MG63 (cell line): ENCODE measurements at regions not wholly inside any gene's neighbourhood (a gene's known extent, or its start where the extent isn't known, plus 50 kb on each side); places are given as distances from the start of the nearest gene placed in this dataset.

ENCODE experiments used
- DNase-seq: peaks from one replicate; pipeline ENCODE4 v3.0.0-alpha.2; 2020
- H3K27me3 ChIP-seq: fragments of 250-450 bp; sonication (Bioruptor Pico); 2 replicates; pipeline ENCODE4 v1.5.1; 2020; ENCODE audit warnings: mild to moderate bottlenecking, moderate library complexity
- H3K36me3 ChIP-seq: fragments of 250-450 bp; sonication (Bioruptor Pico); 2 replicates; pipeline ENCODE4 v1.5.1; 2020; ENCODE audit warnings: mild to moderate bottlenecking, moderate library complexity
- H3K4me3 ChIP-seq: fragments of 250-450 bp; sonication (Bioruptor Pico); 2 replicates; pipeline ENCODE4 v1.5.1; 2020; ENCODE audit warnings: mild to moderate bottlenecking, moderate library complexity
- H3K9me3 ChIP-seq: fragments of 250-450 bp; sonication (Bioruptor Pico); 2 replicates; pipeline ENCODE4 v1.5.1; 2020; ENCODE audit warnings: mild to moderate bottlenecking, moderate library complexity

GRCh38 chr22:49297871-49298721, 529.6 kb downstream of the BRD1 start:
- Histone ChIP-seq H3K27me3 (no peaks in the 10 kb centered on the region), H3K9me3 (no peaks in the 10 kb centered on the region), H3K4me3 (no peak overlapping the region), H3K36me3 (no peaks in the 10 kb centered on the region)
- DNase-seq = no peak

DNA sequence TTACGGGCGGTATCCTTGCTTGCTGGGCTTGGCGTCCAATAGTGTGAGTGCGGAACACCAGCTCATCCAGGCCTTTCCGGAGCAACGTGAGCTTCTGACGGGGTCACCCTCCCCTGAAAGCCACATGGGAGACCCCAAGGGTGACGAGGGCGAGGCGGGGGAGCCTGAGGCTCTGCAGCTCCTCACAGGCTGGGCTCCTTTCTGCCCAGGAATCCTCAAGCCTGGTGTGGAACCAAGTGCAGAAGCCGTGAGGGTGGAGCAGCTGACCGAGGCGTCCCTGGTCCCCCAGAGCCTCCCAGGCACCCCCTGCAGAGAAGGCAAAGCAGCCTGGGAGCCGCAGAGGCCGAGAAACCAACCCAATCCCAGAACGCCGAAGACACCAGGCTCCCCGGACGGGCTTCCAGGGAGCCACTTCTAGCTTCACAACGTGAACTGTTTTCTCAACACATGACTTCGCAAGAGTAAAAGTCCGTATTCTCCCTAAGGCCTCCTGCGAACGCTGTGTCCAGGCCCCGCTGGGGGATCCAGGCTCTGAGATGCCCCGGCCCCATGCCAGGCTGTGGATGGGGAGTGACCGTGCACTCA, 530.3 kb downstream of the BRD1 start:
- no peaks in the 10 kb centered on the region for H3K27me3 ChIP-seq
- DNase-seq = no peak
- H3K9me3 ChIP-seq = no peaks in the 10 kb centered on the region
- H3K36me3 ChIP-seq = no peaks in the 10 kb centered on the region
- H3K4me3 ChIP-seq = no peak overlapping the region

GRCh38 chr22:49296561-49296960, 531.1 kb downstream of the BRD1 start:
- H3K27me3 ChIP-seq = no peaks in the 10 kb centered on the region
- no peaks in the 10 kb centered on the region for H3K9me3 ChIP-seq
- H3K36me3 ChIP-seq = no peaks in the 10 kb centered on the region
- DNase-seq = no peak
- no peak overlapping the region for H3K4me3 ChIP-seq

GRCh38 chr22:49295851-49296560, 531.7 kb downstream of the BRD1 start:
- no peak for DNase-seq
- no peaks in the 10 kb centered on the region for H3K27me3 ChIP-seq

DNA sequence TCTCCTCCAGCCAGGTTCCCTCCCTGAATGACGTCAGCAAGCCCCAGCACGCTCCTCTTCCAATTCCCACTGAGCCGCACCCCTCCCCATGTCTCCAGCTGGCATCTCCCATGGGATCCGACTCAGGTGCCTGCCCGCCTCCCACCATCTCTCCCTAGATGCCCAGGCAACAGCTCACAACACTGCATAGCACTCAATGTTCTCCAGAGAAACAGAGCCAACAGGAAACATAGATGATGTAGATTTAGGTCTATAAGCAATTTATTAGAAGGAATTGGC, 532.3 kb downstream of the BRD1 start:
- DNase-seq = no peak
- H3K9me3 ChIP-seq = no peaks in the 10 kb centered on the region

More at GRCh38 chr22:49295851-49296560, 531.7 kb downstream of the BRD1 start:
- H3K4me3 ChIP-seq = no peak overlapping the region
- H3K9me3 ChIP-seq = no peaks in the 10 kb centered on the region
- H3K36me3 ChIP-seq = no peaks in the 10 kb centered on the region

DNA sequence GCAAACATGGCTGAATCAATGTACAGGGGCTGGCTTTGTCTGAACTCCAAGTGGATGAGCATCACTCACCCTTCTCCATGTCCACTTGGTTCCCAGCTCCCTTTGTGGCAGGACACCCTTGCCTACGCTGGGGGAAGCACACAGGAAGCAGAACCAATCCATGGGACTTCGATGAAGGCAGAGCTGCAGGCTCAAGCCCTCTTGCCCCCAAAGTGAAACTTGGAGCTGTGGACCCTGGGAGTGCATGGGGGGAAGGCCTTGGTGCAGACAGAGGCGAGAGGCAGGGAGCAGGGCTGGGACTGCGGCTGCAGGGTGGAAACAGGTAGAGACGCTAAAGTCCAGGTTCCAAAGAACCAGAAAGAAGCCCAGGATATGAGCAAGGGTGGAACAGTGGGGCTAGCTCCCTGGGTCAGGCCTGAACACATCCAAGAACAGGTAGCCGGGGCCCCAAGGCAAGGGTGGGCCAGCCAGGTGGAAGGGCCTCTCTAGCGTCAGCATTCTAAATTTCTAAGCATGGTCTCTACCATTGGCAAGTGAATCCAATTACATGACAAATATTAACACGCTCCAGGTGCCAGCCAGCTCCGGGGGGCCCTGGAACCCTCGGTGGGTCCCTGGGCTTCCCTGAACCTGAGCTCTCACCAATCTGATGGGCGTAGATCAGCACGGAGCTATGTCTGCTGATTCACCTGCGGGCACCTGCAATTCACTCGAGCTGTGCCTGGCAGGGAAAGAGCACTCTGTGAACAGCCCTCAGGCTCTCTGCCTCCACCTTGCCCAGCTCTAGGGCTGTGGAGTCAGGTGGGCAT, 532.8 kb downstream of the BRD1 start:
- Histone ChIP-seq H3K27me3 (peaks cover 2% of the 10 kb centered on the region; the same call in 1 of the 2 replicates), H3K9me3 (no peaks in the 10 kb centered on the region), H3K36me3 (no peaks in the 10 kb centered on the region), H3K4me3 (no peak overlapping the region)
- no peak for DNase-seq

More for the DNA sequence above, 532.3 kb downstream of the BRD1 start:
- Histone ChIP-seq H3K4me3 (no peak overlapping the region), H3K27me3 (peaks cover under 1% of the 10 kb centered on the region; the same call in 1 of the 2 replicates), H3K36me3 (no peaks in the 10 kb centered on the region)

GRCh38 chr22:49292909-49293308, 534.8 kb downstream of the BRD1 start:
- DNase-seq = no peak

DNA sequence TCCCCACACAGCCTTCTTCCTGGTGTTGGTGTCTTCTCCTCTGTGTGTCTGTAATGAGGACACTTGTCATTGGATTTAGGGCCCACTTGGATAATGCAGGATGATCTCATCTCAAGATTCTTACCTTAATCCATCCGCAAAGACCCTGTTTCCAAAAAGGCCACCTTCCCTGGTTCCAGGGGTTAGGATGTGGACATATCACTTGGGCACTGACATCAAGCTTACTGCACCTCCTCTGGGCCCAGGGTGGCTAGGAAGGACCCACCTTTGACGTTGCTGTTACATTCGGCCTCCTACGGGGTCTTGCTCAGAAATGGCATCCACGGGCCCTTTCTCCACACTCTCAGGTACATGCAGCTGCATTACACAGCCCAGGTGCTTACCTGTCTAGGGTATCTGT, 535.9 kb downstream of the BRD1 start:
- Histone ChIP-seq H3K36me3 (no peaks in the 10 kb centered on the region), H3K9me3 (no peaks in the 10 kb centered on the region), H3K4me3 (no peak overlapping the region), H3K27me3 (peaks cover 10% of the 10 kb centered on the region)
- DNase-seq = no peak

More at GRCh38 chr22:49292909-49293308, 534.8 kb downstream of the BRD1 start:
- Histone ChIP-seq H3K4me3 (no peak overlapping the region), H3K27me3 (peaks cover 2% of the 10 kb centered on the region; the same call in 1 of the 2 replicates), H3K9me3 (no peaks in the 10 kb centered on the region), H3K36me3 (no peaks in the 10 kb centered on the region)

DNA sequence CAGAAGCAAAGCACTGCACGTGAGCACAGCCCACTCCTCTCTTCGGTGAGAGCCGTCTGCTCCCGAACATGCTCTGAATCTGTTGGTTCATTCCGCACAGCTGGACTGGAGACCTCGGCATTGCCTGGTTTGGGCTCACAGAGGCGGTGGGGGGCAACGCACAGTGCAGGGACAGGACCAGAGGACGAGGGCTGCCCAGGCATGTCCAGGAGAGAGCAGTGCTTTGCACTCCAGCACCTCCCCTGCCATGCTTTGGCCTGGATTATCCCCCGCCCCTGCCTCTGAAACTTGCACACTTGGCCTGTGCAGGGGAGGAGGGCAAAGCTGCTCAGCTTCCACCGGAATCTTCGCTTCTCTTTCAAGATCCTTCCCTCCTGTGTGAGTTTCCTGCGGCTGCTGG, 536.5 kb downstream of the BRD1 start:
- DNase-seq = no peak

GRCh38 chr22:49290711-49291110, 537.0 kb downstream of the BRD1 start:
- Histone ChIP-seq H3K27me3 (peaks cover 16% of the 10 kb centered on the region), H3K9me3 (no peaks in the 10 kb centered on the region), H3K36me3 (no peaks in the 10 kb centered on the region), H3K4me3 (no peak overlapping the region)
- no peak for DNase-seq

More for the DNA sequence above, 536.5 kb downstream of the BRD1 start:
- H3K27me3 ChIP-seq = peaks cover 12% of the 10 kb centered on the region
- H3K36me3 ChIP-seq = no peaks in the 10 kb centered on the region
- H3K4me3 ChIP-seq = no peak overlapping the region
- no peaks in the 10 kb centered on the region for H3K9me3 ChIP-seq

DNA sequence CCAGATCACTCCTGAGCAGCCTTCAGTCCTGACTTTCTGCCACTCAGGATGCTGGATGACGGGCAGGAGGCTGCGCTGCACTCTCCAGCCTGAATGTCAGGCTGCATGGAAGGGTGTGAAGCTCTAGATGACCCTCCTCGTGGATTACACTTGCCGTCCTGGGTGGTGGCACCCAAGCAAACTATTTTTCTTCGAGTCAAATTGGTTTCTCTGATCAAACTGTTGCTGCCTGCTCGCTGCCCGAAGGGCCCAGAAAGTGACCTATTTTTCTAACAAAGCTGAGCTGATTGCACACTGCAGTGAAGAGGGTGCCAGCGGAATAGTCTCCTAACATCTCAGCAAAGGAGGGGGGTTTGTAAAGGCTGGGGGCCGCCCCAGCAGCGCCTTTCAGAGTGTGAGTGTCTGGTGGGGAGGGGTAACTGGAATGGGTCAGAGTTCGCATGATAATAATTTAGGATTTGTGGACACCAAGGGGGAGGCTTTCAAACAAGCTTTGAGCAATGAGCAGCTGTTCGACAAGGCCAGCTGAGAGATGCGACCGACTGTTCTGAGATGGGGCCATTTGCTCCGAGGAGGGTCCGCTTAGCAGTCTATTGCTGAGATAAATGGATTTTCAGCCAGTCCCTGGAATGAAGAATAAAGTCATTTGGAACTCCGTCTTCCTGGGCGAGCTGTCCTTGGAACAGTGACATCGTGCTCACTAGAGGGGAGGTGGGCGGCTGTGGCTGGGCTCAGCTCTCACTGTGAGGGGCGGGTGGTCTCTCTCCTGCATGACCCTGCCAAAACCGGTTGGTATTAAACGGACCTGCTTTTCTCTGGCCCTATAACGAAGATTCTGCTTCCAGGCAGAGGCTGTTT, 537.6 kb downstream of the BRD1 start:
- Histone ChIP-seq H3K27me3 (peaks cover 17% of the 10 kb centered on the region), H3K9me3 (no peaks in the 10 kb centered on the region), H3K4me3 (no peak overlapping the region), H3K36me3 (no peaks in the 10 kb centered on the region)
- no peak for DNase-seq

GRCh38 chr22:49286181-49286760, 541.4 kb downstream of the BRD1 start:
- Histone ChIP-seq H3K27me3 (peaks cover 43% of the 10 kb centered on the region), H3K36me3 (no peaks in the 10 kb centered on the region), H3K4me3 (no peak overlapping the region), H3K9me3 (no peaks in the 10 kb centered on the region)
- DNase-seq = no peak

DNA sequence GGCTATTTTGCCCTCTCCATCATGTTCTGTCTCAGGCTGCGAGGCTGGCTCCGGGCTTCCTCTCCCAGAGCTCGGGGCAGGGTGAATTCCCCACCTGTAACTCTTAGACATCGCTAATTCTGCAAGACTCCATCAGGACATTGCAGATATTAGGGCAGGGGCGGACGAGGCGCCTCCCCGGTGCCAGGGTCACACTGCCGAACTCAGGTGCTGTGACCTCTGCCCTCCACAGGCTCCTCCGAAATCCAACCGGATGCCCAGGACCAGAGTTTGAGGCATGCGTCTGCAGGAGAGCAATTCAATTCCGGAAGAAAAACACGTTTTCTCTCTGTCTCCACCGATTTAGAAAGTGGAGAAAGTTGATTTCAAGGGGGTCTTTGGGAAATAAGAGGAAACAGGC, 542.7 kb downstream of the BRD1 start:
- no peaks in the 10 kb centered on the region for H3K9me3 ChIP-seq
- no peaks in the 10 kb centered on the region for H3K36me3 ChIP-seq
- no peak for DNase-seq
- H3K27me3 ChIP-seq = peaks cover 52% of the 10 kb centered on the region
- no peak overlapping the region for H3K4me3 ChIP-seq

DNA sequence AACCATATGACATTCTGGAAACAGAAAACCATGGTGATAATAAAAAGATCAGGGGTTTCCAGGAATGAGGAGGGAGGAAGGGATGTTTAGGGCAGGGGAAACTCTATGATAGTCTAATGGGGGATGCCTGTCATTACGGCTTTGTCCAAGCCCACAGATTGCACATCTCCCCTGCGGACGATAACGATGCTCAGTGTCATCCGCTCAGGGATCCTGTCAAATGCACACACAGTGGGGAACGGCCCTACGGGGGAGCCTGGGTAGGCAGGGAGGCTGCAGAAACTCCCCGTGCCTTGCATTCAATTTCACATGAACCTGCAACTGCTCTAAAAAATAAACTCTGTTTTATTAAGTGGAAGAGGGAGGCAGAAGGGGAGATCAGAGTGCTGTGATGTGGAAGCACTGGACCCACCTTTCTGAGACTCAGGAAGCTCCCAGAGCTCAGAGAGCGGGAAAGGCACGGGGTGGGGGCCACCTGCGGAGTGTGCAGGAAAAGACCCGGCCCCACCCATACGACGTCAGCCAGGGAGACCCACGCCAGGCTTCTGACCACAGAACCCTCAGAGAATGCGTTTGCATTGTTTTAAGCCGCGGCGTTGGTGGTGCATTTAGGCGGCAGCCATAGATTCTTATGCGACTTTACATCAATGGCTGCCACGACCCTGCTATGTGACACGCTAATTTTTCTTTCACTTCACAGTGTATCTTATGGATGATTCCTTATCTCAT, 543.5 kb downstream of the BRD1 start:
- Histone ChIP-seq H3K36me3 (no peaks in the 10 kb centered on the region), H3K9me3 (no peaks in the 10 kb centered on the region), H3K27me3 (peaks cover 57% of the 10 kb centered on the region), H3K4me3 (no peak overlapping the region)
- DNase-seq = no peak

DNA sequence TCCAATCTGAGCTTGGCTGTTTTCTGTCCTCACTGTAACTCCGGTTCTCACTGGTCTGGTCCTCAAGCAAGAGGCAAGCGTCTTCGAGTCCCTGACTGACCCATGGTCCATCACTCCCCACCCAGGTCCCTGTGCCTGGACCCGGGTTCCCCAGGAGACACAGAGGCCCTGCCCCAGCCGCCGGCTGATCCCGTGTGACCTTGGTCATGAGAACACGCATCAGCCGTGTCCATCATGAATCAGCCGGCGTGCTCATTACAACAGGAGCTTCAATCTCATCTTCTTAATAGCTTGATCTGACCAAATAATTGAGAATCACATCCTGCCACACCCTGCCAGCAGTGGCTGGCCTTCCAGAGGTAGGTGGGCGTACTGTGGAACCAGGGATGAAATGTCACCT, 545.1 kb downstream of the BRD1 start:
- H3K27me3 ChIP-seq = peaks cover 62% of the 10 kb centered on the region
- DNase-seq = no peak
- no peak overlapping the region for H3K4me3 ChIP-seq
- no peaks in the 10 kb centered on the region for H3K36me3 ChIP-seq
- no peaks in the 10 kb centered on the region for H3K9me3 ChIP-seq
